GM18508 (cell line): ENCODE measurements at regions not wholly inside any gene's neighbourhood (a gene's known extent, or its start where the extent isn't known, plus 50 kb on each side); places are given as distances from the start of the nearest gene placed in this dataset.

Experiments used
- ATAC-seq: cut with Tn5 transposase; IDR thresholded peaks from one replicate; pipeline ENCODE4 v1.9.1; 2021; ENCODE audit warnings: moderate number of reproducible peaks; ENCODE audit not compliant: insufficient read depth, unreplicated experiment

GRCh38 chr10:111936143-111936542 is 247.4 kb downstream of the GPAM start:
- no peak for ATAC-seq

DNA sequence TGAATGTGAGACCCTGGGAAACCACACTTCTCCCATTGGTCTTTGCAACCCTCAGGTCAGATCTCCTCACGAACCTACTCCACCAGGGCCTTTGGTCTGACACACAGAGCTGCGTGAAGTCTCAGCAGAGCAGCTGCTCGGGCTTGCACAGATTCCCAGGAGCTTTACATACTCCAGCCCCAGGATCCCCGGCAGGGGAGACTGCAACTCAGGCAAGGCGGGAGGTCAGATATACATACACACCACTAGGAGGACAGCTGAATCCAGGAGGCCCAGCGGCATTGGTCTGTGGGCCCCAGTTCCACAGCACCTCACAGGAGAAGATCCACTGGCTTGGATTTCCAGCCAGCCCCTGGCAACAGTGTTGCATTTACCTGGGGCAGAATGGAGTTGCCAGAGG is 239.2 kb downstream of the GPAM start:
- ATAC-seq = no peak

- ATAC-seq = no peak
Observed at GRCh38 chr10:111953949-111954348, 229.6 kb downstream of the GPAM start.

GRCh38 chr10:111954386-111954785 is 229.2 kb downstream of the GPAM start:
- ATAC-seq = no peak

DNA sequence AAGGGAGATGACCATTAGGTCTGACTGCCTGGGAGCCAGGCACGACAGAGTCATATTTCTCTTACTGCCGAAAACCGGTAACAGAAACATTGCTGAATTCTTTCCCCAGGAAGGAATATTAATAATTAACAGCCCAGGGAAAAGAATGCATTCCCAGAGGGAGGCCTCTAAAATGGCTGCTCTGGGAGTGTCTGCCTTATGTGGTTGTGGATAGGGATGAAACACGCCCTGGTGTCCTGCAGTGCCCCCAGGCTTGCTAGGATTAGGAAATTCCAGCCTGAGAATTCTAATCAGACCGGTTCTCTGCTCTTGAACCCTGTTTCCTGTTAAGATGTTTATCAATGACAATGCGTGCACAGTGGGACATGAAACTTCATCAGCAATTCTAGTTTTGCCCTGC is 226.7 kb downstream of the GPAM start:
- ATAC-seq = no peak

- no peak for ATAC-seq
Observed at GRCh38 chr10:111962951-111963350, 220.6 kb downstream of the GPAM start.

GRCh38 chr10:111967116-111967515 is 216.4 kb downstream of the GPAM start:
- ATAC-seq = no peak

DNA sequence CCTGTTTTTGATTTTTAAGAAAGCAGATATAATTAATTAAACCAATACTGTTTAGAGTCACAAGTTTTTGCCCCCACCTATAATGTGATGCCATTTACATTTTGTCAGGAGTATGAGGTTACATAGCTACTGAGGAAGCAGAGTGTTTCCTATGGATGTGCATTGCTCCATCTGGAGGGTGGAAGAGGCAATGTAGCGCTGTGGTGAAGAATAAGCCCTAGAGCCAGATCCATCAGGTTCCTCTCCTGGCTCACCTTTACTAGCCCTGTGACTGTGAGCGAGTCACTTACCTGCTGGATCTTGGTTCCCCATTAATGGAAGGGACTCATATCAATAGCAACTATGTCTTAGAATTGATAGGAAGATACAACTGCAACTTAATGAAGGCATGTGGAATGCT is 216.0 kb downstream of the GPAM start:
- no peak for ATAC-seq

- ATAC-seq = no peak
Observed at GRCh38 chr10:111968647-111969046, 214.9 kb downstream of the GPAM start.

GRCh38 chr10:111970111-111970510 is 213.5 kb downstream of the GPAM start:
- ATAC-seq = no peak

GRCh38 chr10:111972109-111972508 is 211.5 kb downstream of the GPAM start:
- ATAC-seq = no peak

GRCh38 chr10:111973306-111973705 is 210.3 kb downstream of the GPAM start:
- ATAC-seq = no peak

DNA sequence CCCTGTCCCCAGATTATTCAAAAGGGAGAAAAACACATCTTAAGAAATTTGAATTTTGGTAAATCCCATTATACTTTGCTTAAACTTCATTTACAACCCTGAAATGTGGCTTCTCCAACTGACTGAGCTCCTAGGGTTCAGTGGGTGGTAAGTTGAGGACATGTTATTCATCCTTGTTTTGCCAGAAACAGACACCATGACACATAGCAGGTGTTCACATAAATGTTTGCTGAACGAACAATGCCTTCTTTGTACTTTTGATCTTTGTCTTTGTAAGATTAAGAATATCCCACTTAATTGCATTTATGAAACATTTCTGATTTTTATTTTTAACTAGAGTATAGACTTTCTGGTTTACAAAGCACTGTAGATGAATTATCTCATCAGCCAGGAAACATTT is 209.7 kb downstream of the GPAM start:
- ATAC-seq = no peak

DNA sequence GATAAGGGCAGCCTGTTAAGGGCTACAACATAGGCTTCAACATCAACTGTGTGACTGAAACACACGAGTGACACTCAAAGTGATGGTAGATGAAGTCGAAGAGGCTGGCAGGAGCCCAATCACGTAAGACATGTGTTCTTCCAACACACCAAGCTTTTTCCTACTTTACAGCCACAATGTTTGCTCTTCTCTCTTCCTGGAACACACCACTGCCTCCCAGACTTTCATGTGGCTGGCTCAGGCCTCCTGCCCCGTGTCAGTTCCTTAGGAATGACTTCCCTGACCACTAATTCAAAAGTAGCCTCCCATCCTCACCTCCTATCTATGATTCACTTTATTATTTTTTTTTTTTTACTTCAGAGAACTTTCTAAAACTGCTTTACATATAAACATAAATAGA is 209.2 kb downstream of the GPAM start:
- no peak for ATAC-seq

- no peak for ATAC-seq
Observed at GRCh38 chr10:111976557-111976956, 207.0 kb downstream of the GPAM start.

- no peak for ATAC-seq
Observed at GRCh38 chr10:111984057-111984456, 199.5 kb downstream of the GPAM start.

DNA sequence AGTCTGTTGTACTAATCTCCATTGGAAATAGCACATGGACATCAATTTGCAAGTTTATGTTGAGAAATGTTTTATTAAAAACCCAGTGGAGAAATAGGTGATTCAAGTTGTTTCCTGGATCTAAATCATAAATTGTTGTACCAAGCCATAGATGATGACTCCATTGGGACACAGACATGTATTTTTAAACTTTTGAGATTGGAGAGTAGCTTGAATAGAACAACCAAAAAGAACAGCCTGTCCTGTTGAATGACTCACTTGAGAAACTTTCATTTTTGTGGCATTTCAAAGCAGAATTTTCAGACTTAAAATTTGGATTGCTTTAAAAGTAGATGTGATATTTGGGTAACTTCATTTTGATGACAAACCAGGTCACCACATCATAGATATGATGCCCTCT is 197.5 kb downstream of the GPAM start:
- no peak for ATAC-seq

GRCh38 chr10:111988646-111989045 is 194.9 kb downstream of the GPAM start:
- no peak for ATAC-seq

GRCh38 chr10:111989136-111989911 is 194.2 kb downstream of the GPAM start:
- no peak for ATAC-seq

DNA sequence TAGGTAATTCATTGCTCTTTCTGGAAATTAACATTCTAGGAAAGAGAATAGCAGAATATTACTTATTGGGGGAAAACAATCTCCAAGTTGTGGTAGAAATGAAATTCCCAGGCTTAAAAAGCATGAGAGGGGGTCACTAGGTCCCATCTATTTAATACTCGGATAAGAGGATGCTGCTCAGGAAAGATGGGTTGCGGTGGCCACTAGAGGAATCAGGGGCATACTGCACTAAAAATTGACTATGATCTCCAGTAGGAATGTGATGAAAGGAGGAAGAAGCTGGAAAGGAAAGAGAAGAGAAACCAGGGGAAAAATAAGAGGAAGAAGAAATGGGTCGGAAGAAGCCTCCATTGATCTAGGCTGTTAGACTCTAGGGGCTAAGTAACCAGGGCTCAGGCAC is 192.8 kb downstream of the GPAM start:
- ATAC-seq = no peak

DNA sequence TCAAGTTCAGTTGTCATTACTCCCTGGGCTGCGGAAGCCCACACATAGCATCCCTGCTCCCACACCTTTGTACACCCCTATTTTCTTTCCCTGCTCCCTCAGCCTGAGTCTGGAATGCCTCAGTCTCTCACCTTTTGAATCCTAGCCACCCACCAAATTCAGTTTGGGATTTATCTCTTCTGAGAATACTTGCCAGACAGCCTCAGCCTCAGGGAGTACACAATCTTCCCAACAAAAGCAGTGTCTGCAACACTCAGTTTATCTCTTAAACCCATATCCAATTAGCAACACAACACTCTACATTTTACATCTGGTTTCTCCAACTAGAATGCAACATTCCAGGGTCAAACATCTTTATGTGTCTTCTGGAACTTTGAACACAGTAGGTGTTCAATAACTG is 190.2 kb downstream of the GPAM start:
- no peak for ATAC-seq

- ATAC-seq = no peak
Observed at GRCh38 chr10:111993872-111994426, 189.6 kb downstream of the GPAM start.
